ENCODE measurements at regions not wholly inside any gene's neighbourhood (a gene's known extent, or its start where the extent isn't known, plus 50 kb on each side); places are given as distances from the start of the nearest gene placed in this dataset.
A peak's percentile ranks its signal among the peaks of the same experiment; 100 is the strongest.

DNA sequence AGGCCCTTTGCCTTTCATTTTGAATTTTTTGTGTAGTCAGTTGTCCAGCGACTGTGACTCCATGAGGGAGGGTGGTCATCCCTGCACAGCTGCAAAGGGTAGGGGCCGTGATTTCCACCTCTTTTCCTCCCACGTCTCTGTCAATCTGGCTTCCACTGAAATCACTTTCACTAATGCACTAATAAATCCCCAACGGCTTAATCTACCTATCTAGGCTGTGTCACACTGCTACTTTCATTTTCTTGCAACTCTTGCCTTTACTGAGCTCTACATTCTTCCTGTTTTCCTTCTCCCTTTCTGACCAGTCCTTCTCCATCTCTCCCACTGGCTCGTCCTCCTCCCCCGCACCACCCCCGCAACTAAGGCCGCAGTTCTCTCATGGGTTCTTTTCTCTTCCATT, 212.3 kb upstream of the FOXN3 start:
- H3K36me3 Mint-ChIP-seq (ENCODE audit: insufficient read depth) = peaks cover 1% of the 10 kb centered on the region
- H3K27ac Mint-ChIP-seq (ENCODE audit: low read depth) = no peak overlapping the region
- no peaks in the 10 kb centered on the region for H3K27me3 Mint-ChIP-seq
- H3K9me3 Mint-ChIP-seq = peaks cover 5% of the 10 kb centered on the region
- ATAC-seq (replicated peaks; ENCODE audit: extremely low read depth, poor library complexity, severe bottlenecking) = no peak
- H3K4me1 Mint-ChIP-seq = peaks cover 44% of the 10 kb centered on the region
- no peak for DNase-seq (ENCODE audit: low spot score in 2 of 2)
- no peak overlapping the region for H3K4me3 Mint-ChIP-seq

- H3K36me3 Mint-ChIP-seq (ENCODE audit: insufficient read depth) = peaks cover 1% of the 10 kb centered on the region
- no peak for ATAC-seq (replicated peaks; ENCODE audit: extremely low read depth, poor library complexity, severe bottlenecking)
- no peaks in the 10 kb centered on the region for H3K27me3 Mint-ChIP-seq
- peaks cover 43% of the 10 kb centered on the region for H3K4me1 Mint-ChIP-seq
- no peak for DNase-seq (ENCODE audit: low spot score in 2 of 2)
- H3K4me3 Mint-ChIP-seq = no peak overlapping the region
- H3K9me3 Mint-ChIP-seq = peaks cover 5% of the 10 kb centered on the region
- H3K27ac Mint-ChIP-seq (ENCODE audit: low read depth) = no peak overlapping the region
Measured at GRCh38 chr14:89628521-89628920, 211.5 kb upstream of the FOXN3 start.

DNA sequence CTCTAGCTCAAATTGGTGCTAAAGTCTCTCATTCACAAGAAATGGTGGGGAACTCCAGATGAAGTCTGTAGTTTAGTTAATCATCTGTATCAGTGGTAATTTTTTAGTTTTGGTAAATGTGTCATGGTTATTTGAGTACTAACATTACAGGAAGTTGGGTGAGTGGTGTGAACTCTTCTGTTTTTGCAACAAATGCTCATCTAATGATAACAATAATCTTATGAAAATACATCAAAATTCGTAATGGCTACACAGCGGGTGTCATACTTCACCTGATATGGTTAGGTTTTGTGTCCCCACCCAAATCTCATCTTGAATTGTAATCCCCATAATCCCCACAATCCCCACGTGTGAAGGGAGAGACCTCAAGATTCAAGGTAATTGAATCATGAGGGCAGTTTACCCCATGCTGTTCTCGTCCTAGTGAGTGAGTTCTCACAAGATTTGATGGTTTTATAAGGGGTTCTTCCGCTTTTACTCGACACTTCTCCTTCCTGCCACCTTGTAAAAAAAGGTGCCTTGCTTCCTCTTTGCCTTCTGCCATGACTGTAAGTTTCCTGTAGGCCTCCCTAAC, 209.3 kb upstream of the FOXN3 start:
- DNase-seq (ENCODE audit: low spot score in 2 of 2) (no peak), ATAC-seq (replicated peaks; ENCODE audit: extremely low read depth, poor library complexity, severe bottlenecking) (peak; percentile 85)
- no peak overlapping the region for H3K4me3 Mint-ChIP-seq
- no peaks in the 10 kb centered on the region for H3K27me3 Mint-ChIP-seq
- H3K27ac Mint-ChIP-seq (ENCODE audit: low read depth) = peak overlapping the region; percentile 80
- H3K36me3 Mint-ChIP-seq (ENCODE audit: insufficient read depth) = no peaks in the 10 kb centered on the region
- H3K9me3 Mint-ChIP-seq = peaks cover 5% of the 10 kb centered on the region
- H3K4me1 Mint-ChIP-seq = peaks cover 47% of the 10 kb centered on the region

GRCh38 chr14:89625731-89626232, 208.7 kb upstream of the FOXN3 start:
- DNase-seq (ENCODE audit: low spot score in 2 of 2) (no peak), ATAC-seq (replicated peaks; ENCODE audit: extremely low read depth, poor library complexity, severe bottlenecking) (no peak)
- H3K27ac Mint-ChIP-seq (ENCODE audit: low read depth) = peak overlapping the region; percentile 80
- H3K9me3 Mint-ChIP-seq = peaks cover 5% of the 10 kb centered on the region
- H3K27me3 Mint-ChIP-seq = no peaks in the 10 kb centered on the region
- no peaks in the 10 kb centered on the region for H3K36me3 Mint-ChIP-seq (ENCODE audit: insufficient read depth)
- H3K4me3 Mint-ChIP-seq = no peak overlapping the region
- H3K4me1 Mint-ChIP-seq = peaks cover 47% of the 10 kb centered on the region

DNA sequence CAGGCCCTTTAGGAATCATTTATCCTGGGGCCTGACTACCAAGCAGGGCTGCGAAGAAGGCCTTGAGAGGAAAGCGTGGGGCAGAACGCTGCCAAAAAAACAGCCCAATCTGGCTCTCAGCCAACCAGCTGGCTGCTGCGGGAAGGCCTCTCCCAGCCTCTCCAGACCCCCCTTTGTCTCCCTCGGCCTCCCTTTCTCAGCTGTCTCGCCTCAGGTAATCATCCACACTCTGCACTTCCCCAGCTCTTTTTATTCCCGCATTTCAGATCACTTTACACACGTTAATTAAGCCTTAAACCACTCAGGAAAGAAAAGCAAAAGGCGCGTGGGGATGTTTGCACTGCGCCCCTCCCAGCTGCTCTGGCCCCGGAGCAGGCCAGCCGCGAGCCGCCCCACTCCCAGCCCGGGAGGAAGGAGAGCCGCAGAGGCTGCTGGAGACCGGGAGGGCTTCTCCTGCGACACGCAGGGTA, 208.2 kb upstream of the FOXN3 start:
- peak overlapping the region; percentile 29 for H3K27ac Mint-ChIP-seq (ENCODE audit: low read depth)
- H3K9me3 Mint-ChIP-seq = peaks cover 5% of the 10 kb centered on the region
- ATAC-seq (replicated peaks; ENCODE audit: extremely low read depth, poor library complexity, severe bottlenecking) (no peak), DNase-seq (ENCODE audit: low spot score in 2 of 2) (no peak)
- no peak overlapping the region for H3K4me3 Mint-ChIP-seq
- no peaks in the 10 kb centered on the region for H3K36me3 Mint-ChIP-seq (ENCODE audit: insufficient read depth)
- no peaks in the 10 kb centered on the region for H3K27me3 Mint-ChIP-seq
- peaks cover 49% of the 10 kb centered on the region for H3K4me1 Mint-ChIP-seq

- Mint-ChIP-seq H3K27ac (ENCODE audit: low read depth) (peak overlapping the region; percentile 29), H3K36me3 (ENCODE audit: insufficient read depth) (no peaks in the 10 kb centered on the region), H3K27me3 (no peaks in the 10 kb centered on the region), H3K4me1 (peaks cover 53% of the 10 kb centered on the region), H3K9me3 (peaks cover 5% of the 10 kb centered on the region), H3K4me3 (no peak overlapping the region)
- no peak for ATAC-seq (replicated peaks; ENCODE audit: extremely low read depth, poor library complexity, severe bottlenecking)
- no peak for DNase-seq (ENCODE audit: low spot score in 2 of 2)
Measured at GRCh38 chr14:89624500-89625156, 207.6 kb upstream of the FOXN3 start.

GRCh38 chr14:89621791-89622638, 205.0 kb upstream of the FOXN3 start:
- ATAC-seq (replicated peaks; ENCODE audit: extremely low read depth, poor library complexity, severe bottlenecking) (no peak), DNase-seq (ENCODE audit: low spot score in 2 of 2) (no peak)
- H3K27ac Mint-ChIP-seq (ENCODE audit: low read depth) = peak overlapping the region; percentile 88
- peaks cover 65% of the 10 kb centered on the region for H3K4me1 Mint-ChIP-seq
- peak overlapping the region; percentile 92 for H3K4me3 Mint-ChIP-seq
- peaks cover 12% of the 10 kb centered on the region for H3K36me3 Mint-ChIP-seq (ENCODE audit: insufficient read depth)
- peaks cover 5% of the 10 kb centered on the region for H3K9me3 Mint-ChIP-seq
- no peaks in the 10 kb centered on the region for H3K27me3 Mint-ChIP-seq

- Mint-ChIP-seq H3K36me3 (ENCODE audit: insufficient read depth) (peaks cover 17% of the 10 kb centered on the region), H3K4me3 (peak overlapping the region; percentile 92), H3K27ac (ENCODE audit: low read depth) (peak overlapping the region; percentile 88), H3K27me3 (no peaks in the 10 kb centered on the region), H3K4me1 (peaks cover 65% of the 10 kb centered on the region), H3K9me3 (no peaks in the 10 kb centered on the region)
- DNase-seq (ENCODE audit: low spot score in 2 of 2) (no peak), ATAC-seq (replicated peaks; ENCODE audit: extremely low read depth, poor library complexity, severe bottlenecking) (peak; percentile 15)
Measured at GRCh38 chr14:89621009-89621421, 204.0 kb upstream of the FOXN3 start.

- no peak for DNase-seq (ENCODE audit: low spot score in 2 of 2)
- peak overlapping the region; percentile 88 for H3K27ac Mint-ChIP-seq (ENCODE audit: low read depth)
- no peaks in the 10 kb centered on the region for H3K27me3 Mint-ChIP-seq
- H3K4me1 Mint-ChIP-seq = peaks cover 67% of the 10 kb centered on the region
- H3K36me3 Mint-ChIP-seq (ENCODE audit: insufficient read depth) = peaks cover 19% of the 10 kb centered on the region
- ATAC-seq (replicated peaks; ENCODE audit: extremely low read depth, poor library complexity, severe bottlenecking) = no peak
- peak overlapping the region; percentile 92 for H3K4me3 Mint-ChIP-seq
- H3K9me3 Mint-ChIP-seq = no peaks in the 10 kb centered on the region
Measured at GRCh38 chr14:89620436-89620835, 203.4 kb upstream of the FOXN3 start.

- H3K9me3 Mint-ChIP-seq = no peaks in the 10 kb centered on the region
- H3K27me3 Mint-ChIP-seq = no peaks in the 10 kb centered on the region
- H3K4me1 Mint-ChIP-seq = peaks cover 68% of the 10 kb centered on the region
- no peak for ATAC-seq (replicated peaks; ENCODE audit: extremely low read depth, poor library complexity, severe bottlenecking)
- H3K36me3 Mint-ChIP-seq (ENCODE audit: insufficient read depth) = peaks cover 19% of the 10 kb centered on the region
- DNase-seq (ENCODE audit: low spot score in 2 of 2) = no peak
- H3K27ac Mint-ChIP-seq (ENCODE audit: low read depth) = peak overlapping the region; percentile 91
- H3K4me3 Mint-ChIP-seq = peak overlapping the region; percentile 92
Measured at GRCh38 chr14:89619596-89619995, 202.6 kb upstream of the FOXN3 start.

- Mint-ChIP-seq H3K27me3 (no peaks in the 10 kb centered on the region), H3K9me3 (no peaks in the 10 kb centered on the region), H3K27ac (ENCODE audit: low read depth) (peak overlapping the region; percentile 91), H3K36me3 (ENCODE audit: insufficient read depth) (peaks cover 19% of the 10 kb centered on the region), H3K4me3 (peak overlapping the region; percentile 92), H3K4me1 (peaks cover 73% of the 10 kb centered on the region)
- ATAC-seq (replicated peaks; ENCODE audit: extremely low read depth, poor library complexity, severe bottlenecking) (peak; percentile 59), DNase-seq (ENCODE audit: low spot score in 2 of 2) (peak; percentile 55 to 62)
Measured at GRCh38 chr14:89618811-89619551, 201.9 kb upstream of the FOXN3 start.

- H3K36me3 Mint-ChIP-seq (ENCODE audit: insufficient read depth) = peaks cover 19% of the 10 kb centered on the region
- no peak for DNase-seq (ENCODE audit: low spot score in 2 of 2)
Measured at GRCh38 chr14:89618330-89618708, 201.3 kb upstream of the FOXN3 start.

More at GRCh38 chr14:89618330-89618708, 201.3 kb upstream of the FOXN3 start:
- H3K27me3 Mint-ChIP-seq = no peaks in the 10 kb centered on the region
- no peaks in the 10 kb centered on the region for H3K9me3 Mint-ChIP-seq
- ATAC-seq (replicated peaks; ENCODE audit: extremely low read depth, poor library complexity, severe bottlenecking) = peak; percentile 10
- H3K4me3 Mint-ChIP-seq = peak overlapping the region; percentile 92
- H3K4me1 Mint-ChIP-seq = peaks cover 80% of the 10 kb centered on the region
- peak overlapping the region; percentile 91 for H3K27ac Mint-ChIP-seq (ENCODE audit: low read depth)
